Right lobe of liver (tissue), 6 donors: ENCODE measurements at regions not wholly inside any gene's neighbourhood (a gene's known extent, or its start where the extent isn't known, plus 50 kb on each side); places are given as distances from the start of the nearest gene placed in this dataset.

Experiments used
- ATAC-seq, 4 donors: fragments of 200-7000 bp; cut with Tn5 transposase; one replicate each; pipeline ENCODE4 v1.9.1; 2020; ENCODE audit warnings: mild to moderate bottlenecking in 4 of 4, moderate library complexity in 4 of 4
- DNase-seq, 3 donors: peaks; one replicate each; pipeline ENCODE4 v3.0.0-alpha.2; 2020
- H3K27ac ChIP-seq, 3 donors: fragments of 200-600 bp; one replicate each; pipeline ENCODE4 v1.8.0; 2022
- H3K27me3 ChIP-seq, 2 donors: fragments of 200-600 bp; one replicate each; pipeline ENCODE4 v1.8.0; 2022
- H3K36me3 ChIP-seq, 4 donors: fragments of 200-600 bp; sonication (generic) in 1 of 4; one replicate each; pipeline versions ENCODE4 v1.5.1 to v1.8.0; 2017 to 2022; ENCODE audit warnings: control low read depth in 1 of 4
- H3K4me1 ChIP-seq, 4 donors: fragments of 200-600 bp; sonication (generic) in 1 of 4; one replicate each; pipeline versions ENCODE4 v1.5.1 to v1.8.0; 2017 to 2022; ENCODE audit warnings: control low read depth in 1 of 4
- H3K4me3 ChIP-seq, 3 donors: fragments of 200-600 bp; one replicate each; pipeline ENCODE4 v1.8.0; 2022
- H3K9me3 ChIP-seq, 4 donors: fragments of 200-600 bp; sonication (generic) in 1 of 4; one replicate each; pipeline versions ENCODE4 v1.5.1 to v1.8.0; 2017 to 2022; ENCODE audit warnings: control low read depth in 1 of 4
- POLR2A ChIP-seq: fragments of 450-650 bp; IDR thresholded peaks from one replicate; pipeline ENCODE4 v1.6.1; 2017; ENCODE audit warnings: antibody characterized with exemption, mild to moderate bottlenecking
- WGBS: methylation state at CpG from one replicate; pipeline ENCODE4 v1.1.6; 2018; ENCODE audit warnings: low coverage, low lambda C conversion rate; ENCODE audit not compliant: insufficient coverage; ENCODE audit errors: missing lambda C conversion rate; 5-methylcytosine and 5-hydroxymethylcytosine counted together
- intact Hi-C, 2 donors: fragments of 100-400 bp; cut with DNase I; formaldehyde crosslinking; loops; one replicate each; pipeline versions ENCODE4 v1.11.2 to v1.14.1; 2022
- TF ChIP-seq, protein P1 (sequence below), 4 donors: fragments of 200-600 bp in 3 of 4; fragments of 450-650 bp in 1 of 4; IDR thresholded peaks; one replicate each; pipeline versions ENCODE4 v1.5.1 to v1.8.0; 2016 to 2022; ENCODE audit warnings: antibody characterized with exemption in 4 of 4, mild to moderate bottlenecking in 2 of 4
- donor health status: DM: no; HTN: yes; CAD: no.
- donor health status: DM: no; HTN: no; CAD: no.
- donor health status: DM: no; HTN: no; CAD: no.
- donor health status: DM: no; HTN: yes; CAD: no.
- donor health status: DM: no; HTN: yes; CAD: no.

DNA sequence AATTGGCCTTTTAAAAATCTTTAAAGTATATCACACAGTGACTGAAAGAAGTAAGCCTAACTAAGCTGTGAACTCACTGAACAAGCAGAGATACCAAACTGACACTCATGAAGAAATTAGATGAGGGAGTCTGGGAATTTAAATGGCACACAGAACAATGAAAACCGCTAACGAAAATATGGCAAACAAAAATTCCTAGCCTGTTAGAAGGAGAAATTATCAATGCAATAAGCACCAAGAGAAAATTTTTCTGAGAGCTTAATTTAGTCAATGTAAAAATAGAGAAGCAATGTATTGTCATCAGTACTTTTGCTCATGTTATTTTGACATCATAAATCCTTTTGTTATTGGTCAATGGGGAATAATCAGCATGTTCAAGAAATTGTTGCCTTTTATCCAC, 291.1 kb upstream of the PDZRN3 start:
- H3K36me3 ChIP-seq: no peaks in the 10 kb centered on the region
- DNase-seq: no peak
- H3K4me1 ChIP-seq: no peaks in the 10 kb centered on the region
- intact Hi-C loops: no loop called here
- WGBS: 78% methylated on average over 2 of the region's 2 CpGs
- no peak for ATAC-seq
- no peak for TF ChIP-seq POLR2A
- TF ChIP-seq, protein P1, sequence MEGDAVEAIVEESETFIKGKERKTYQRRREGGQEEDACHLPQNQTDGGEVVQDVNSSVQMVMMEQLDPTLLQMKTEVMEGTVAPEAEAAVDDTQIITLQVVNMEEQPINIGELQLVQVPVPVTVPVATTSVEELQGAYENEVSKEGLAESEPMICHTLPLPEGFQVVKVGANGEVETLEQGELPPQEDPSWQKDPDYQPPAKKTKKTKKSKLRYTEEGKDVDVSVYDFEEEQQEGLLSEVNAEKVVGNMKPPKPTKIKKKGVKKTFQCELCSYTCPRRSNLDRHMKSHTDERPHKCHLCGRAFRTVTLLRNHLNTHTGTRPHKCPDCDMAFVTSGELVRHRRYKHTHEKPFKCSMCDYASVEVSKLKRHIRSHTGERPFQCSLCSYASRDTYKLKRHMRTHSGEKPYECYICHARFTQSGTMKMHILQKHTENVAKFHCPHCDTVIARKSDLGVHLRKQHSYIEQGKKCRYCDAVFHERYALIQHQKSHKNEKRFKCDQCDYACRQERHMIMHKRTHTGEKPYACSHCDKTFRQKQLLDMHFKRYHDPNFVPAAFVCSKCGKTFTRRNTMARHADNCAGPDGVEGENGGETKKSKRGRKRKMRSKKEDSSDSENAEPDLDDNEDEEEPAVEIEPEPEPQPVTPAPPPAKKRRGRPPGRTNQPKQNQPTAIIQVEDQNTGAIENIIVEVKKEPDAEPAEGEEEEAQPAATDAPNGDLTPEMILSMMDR (IDR thresholded peaks at IDR 0.05): no peak
- no peaks in the 10 kb centered on the region for H3K9me3 ChIP-seq
- H3K27ac ChIP-seq: no peak overlapping the region
- H3K4me3 ChIP-seq: no peak overlapping the region
- H3K27me3 ChIP-seq: no peaks in the 10 kb centered on the region

DNA sequence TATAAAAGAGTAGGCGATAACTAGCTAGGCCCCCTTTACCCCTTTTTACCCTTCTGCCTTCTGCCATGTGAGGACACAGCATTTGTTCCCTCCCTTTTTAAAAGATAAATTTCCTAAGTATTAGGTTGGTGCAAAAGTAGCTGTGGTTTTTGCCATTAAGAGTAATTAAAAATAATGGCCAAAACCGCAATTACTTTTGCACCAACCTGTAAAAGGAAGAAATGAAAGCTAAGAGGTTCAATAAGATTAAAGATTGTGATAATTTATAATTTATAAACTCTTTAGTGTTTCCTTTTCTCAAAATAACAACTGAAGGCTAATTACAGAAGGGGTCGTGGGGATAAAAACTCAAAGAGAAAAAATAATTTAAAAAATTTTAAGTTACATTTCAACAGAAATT, 283.5 kb upstream of the PDZRN3 start:
- WGBS: 58% methylated on average over 3 of the region's 3 CpGs
- DNase-seq: no peak

GRCh38 chr3:73901686-73902085, 276.9 kb upstream of the PDZRN3 start:
- no peak overlapping the region for H3K4me3 ChIP-seq
- no peaks in the 10 kb centered on the region for H3K9me3 ChIP-seq
- no peaks in the 10 kb centered on the region for H3K36me3 ChIP-seq
- ATAC-seq (no peak), DNase-seq (no peak)
- TF ChIP-seq, protein P1 (IDR thresholded peaks at IDR 0.05): no peak
- no peak for TF ChIP-seq POLR2A
- 48% methylated on average over 2 of the region's 2 CpGs for WGBS
- intact Hi-C loops: no loop called here
- H3K27ac ChIP-seq: no peak overlapping the region
- no peaks in the 10 kb centered on the region for H3K27me3 ChIP-seq
- H3K4me1 ChIP-seq: no peaks in the 10 kb centered on the region

More for the DNA sequence above, 283.5 kb upstream of the PDZRN3 start:
- H3K4me1 ChIP-seq: no peaks in the 10 kb centered on the region
- no peaks in the 10 kb centered on the region for H3K27me3 ChIP-seq
- ATAC-seq: no peak
- H3K9me3 ChIP-seq: no peaks in the 10 kb centered on the region
- TF ChIP-seq, protein P1 (IDR thresholded peaks at IDR 0.05): no peak
- no peaks in the 10 kb centered on the region for H3K36me3 ChIP-seq
- intact Hi-C loops: no loop called here
- no peak overlapping the region for H3K4me3 ChIP-seq
- no peak overlapping the region for H3K27ac ChIP-seq

GRCh38 chr3:73894474-73895213, 269.9 kb upstream of the PDZRN3 start:
- Histone ChIP-seq H3K27me3 (no peaks in the 10 kb centered on the region), H3K9me3 (no peaks in the 10 kb centered on the region), H3K4me1 (no peaks in the 10 kb centered on the region), H3K27ac (no peak overlapping the region), H3K36me3 (no peaks in the 10 kb centered on the region), H3K4me3 (no peak overlapping the region)
- TF ChIP-seq POLR2A: no peak
- TF ChIP-seq, protein P1 (IDR thresholded peaks at IDR 0.05): no peak
- intact Hi-C loops: no loop called here
- DNase-seq (no peak), ATAC-seq (no peak)
- 68% methylated on average over 3 of the region's 3 CpGs for WGBS
